Urothelium cell line (cell line): ENCODE measurements at regions not wholly inside any gene's neighbourhood (a gene's known extent, or its start where the extent isn't known, plus 50 kb on each side); places are given as distances from the start of the nearest gene placed in this dataset.
"Not testable (repeated sequence)": the region's sequence is repeated elsewhere in the genome, so short reads cannot be mapped to it uniquely, and the experiment has no call there.

Source experiments
- DNase-seq: peaks from one replicate; pipeline ENCODE4 v3.0.0; 2011; ENCODE audit warnings: low spot score, mixed read lengths
- FAIRE-seq: peaks from 2 replicates; lab custom pipeline; 2011; peaks lifted over from hg19 to GRCh38; lab: Jason Lieb, UNC

GRCh38 chrX:43188296-43188695 lies 410.3 kb upstream of the PPP1R2C start:
- DNase-seq: no peak
- no peak for FAIRE-seq

GRCh38 chrX:43211570-43211969 lies 433.6 kb upstream of the PPP1R2C start:
- DNase-seq: no peak
- no peak for FAIRE-seq

GRCh38 chrX:43218198-43218597 lies 437.9 kb upstream of the MAOA start:
- DNase-seq (no peak), FAIRE-seq (no peak)

GRCh38 chrX:43224496-43224895 lies 431.6 kb upstream of the MAOA start:
- FAIRE-seq: no peak
- DNase-seq: no peak

GRCh38 chrX:43225626-43226328 lies 430.3 kb upstream of the MAOA start:
- DNase-seq: no peak
- FAIRE-seq: no peak

GRCh38 chrX:43238461-43238945 lies 417.6 kb upstream of the MAOA start:
- DNase-seq (no peak), FAIRE-seq (no peak)

- FAIRE-seq: no peak
- no peak for DNase-seq
Observed at GRCh38 chrX:43239356-43239755, 416.7 kb upstream of the MAOA start.

GRCh38 chrX:43255596-43255995 lies 400.5 kb upstream of the MAOA start:
- DNase-seq (no peak), FAIRE-seq (no peak)

- DNase-seq (no peak), FAIRE-seq (no peak)
Observed at GRCh38 chrX:43266487-43266886, 389.6 kb upstream of the MAOA start.

- DNase-seq: no peak
- no peak for FAIRE-seq
Observed at GRCh38 chrX:43267652-43268051, 388.4 kb upstream of the MAOA start.

- no peak for DNase-seq
- no peak for FAIRE-seq
Observed at GRCh38 chrX:43269201-43269600, 386.9 kb upstream of the MAOA start.

GRCh38 chrX:43277879-43278278 lies 378.2 kb upstream of the MAOA start:
- DNase-seq: no peak
- FAIRE-seq: no peak

- no peak for FAIRE-seq
Observed at GRCh38 chrX:43278440-43278839, 377.7 kb upstream of the MAOA start.

GRCh38 chrX:43279341-43279808 lies 376.7 kb upstream of the MAOA start:
- DNase-seq: no peak
- no peak for FAIRE-seq

More at GRCh38 chrX:43278440-43278839, 377.7 kb upstream of the MAOA start:
- DNase-seq: no peak

GRCh38 chrX:43283187-43283586 lies 372.9 kb upstream of the MAOA start:
- no peak for FAIRE-seq
- DNase-seq: no peak

GRCh38 chrX:43311625-43312024 lies 344.5 kb upstream of the MAOA start:
- not testable (repeated sequence) for DNase-seq, FAIRE-seq

- FAIRE-seq: no peak
Observed at GRCh38 chrX:43313035-43313434, 343.1 kb upstream of the MAOA start.

GRCh38 chrX:43314525-43314924 lies 341.6 kb upstream of the MAOA start:
- DNase-seq (no peak), FAIRE-seq (no peak)

More at GRCh38 chrX:43313035-43313434, 343.1 kb upstream of the MAOA start:
- DNase-seq: no peak

GRCh38 chrX:43315622-43316021 lies 340.5 kb upstream of the MAOA start:
- no peak for FAIRE-seq
- DNase-seq: no peak

- FAIRE-seq (no peak), DNase-seq (no peak)
Observed at GRCh38 chrX:43316146-43316545, 340.0 kb upstream of the MAOA start.

GRCh38 chrX:43317378-43317777 lies 338.7 kb upstream of the MAOA start:
- FAIRE-seq: no peak
- DNase-seq: no peak

GRCh38 chrX:43328358-43328946 lies 327.6 kb upstream of the MAOA start:
- FAIRE-seq (no peak), DNase-seq (no peak)
